ENCODE measurements at regions not wholly inside any gene's neighbourhood (a gene's known extent, or its start where the extent isn't known, plus 50 kb on each side); places are given as distances from the start of the nearest gene placed in this dataset.

DNA sequence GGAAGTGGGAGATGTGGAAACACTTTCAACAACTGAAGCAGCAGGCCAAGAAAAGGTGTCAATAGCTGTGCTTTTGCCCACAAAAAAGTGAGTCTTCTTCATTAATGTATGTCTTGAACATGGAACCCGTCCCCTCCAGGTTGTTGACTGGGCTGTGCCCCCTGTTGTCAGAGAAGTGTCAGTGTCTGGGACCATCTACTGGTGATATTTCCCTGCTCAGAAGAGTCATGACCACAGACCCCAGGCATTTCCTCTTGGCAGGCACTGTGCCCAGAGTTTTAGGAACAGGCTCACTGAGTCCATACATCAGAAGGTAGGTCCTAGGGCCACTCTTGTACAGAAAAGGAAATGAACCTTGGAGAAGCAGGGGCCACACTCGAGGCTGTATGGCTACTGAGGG is 54.8 kb upstream of the LARS2 start:
- H3K27me3 ChIP-seq (ENCODE audit: control insufficient read depth, insufficient read depth, low read length, poor library complexity, severe bottlenecking) = peaks cover 6% of the 10 kb centered on the region
- no peaks in the 10 kb centered on the region for H3K4me1 ChIP-seq (ENCODE audit: control insufficient read depth, insufficient read depth, low read length)
- TF ChIP-seq, protein P1, sequence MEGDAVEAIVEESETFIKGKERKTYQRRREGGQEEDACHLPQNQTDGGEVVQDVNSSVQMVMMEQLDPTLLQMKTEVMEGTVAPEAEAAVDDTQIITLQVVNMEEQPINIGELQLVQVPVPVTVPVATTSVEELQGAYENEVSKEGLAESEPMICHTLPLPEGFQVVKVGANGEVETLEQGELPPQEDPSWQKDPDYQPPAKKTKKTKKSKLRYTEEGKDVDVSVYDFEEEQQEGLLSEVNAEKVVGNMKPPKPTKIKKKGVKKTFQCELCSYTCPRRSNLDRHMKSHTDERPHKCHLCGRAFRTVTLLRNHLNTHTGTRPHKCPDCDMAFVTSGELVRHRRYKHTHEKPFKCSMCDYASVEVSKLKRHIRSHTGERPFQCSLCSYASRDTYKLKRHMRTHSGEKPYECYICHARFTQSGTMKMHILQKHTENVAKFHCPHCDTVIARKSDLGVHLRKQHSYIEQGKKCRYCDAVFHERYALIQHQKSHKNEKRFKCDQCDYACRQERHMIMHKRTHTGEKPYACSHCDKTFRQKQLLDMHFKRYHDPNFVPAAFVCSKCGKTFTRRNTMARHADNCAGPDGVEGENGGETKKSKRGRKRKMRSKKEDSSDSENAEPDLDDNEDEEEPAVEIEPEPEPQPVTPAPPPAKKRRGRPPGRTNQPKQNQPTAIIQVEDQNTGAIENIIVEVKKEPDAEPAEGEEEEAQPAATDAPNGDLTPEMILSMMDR (conservative IDR thresholded peaks at IDR 0.05) = no peak
- WGBS, 2 experiments (ENCODE audit: insufficient coverage in 1 of 2, insufficient read length in 1 of 2) = 81 to 100% methylated on average over 1 to 2 of the region's 2 CpGs
- no peak overlapping the region for H3K4me3 ChIP-seq (ENCODE audit: low read length)
- Mint-ChIP-seq H3K4me1 (peaks cover 13% of the 10 kb centered on the region), H3K36me3 (ENCODE audit: low read depth) (no peaks in the 10 kb centered on the region), H3K4me3 (no peak overlapping the region), H3K9me3 (no peaks in the 10 kb centered on the region), H3K27ac (no peak overlapping the region), H3K27me3 (ENCODE audit: insufficient read depth) (peaks cover 25% of the 10 kb centered on the region)
- H3K9ac ChIP-seq (ENCODE audit: extremely low read depth, low read length, poor library complexity, severe bottlenecking) = no peak overlapping the region
- H3K27ac ChIP-seq (ENCODE audit: low read depth, low read length) = no peak overlapping the region
- H3K36me3 ChIP-seq (ENCODE audit: control insufficient read depth, insufficient read depth, low read length) = no peaks in the 10 kb centered on the region
- peak; percentile 59 for DNase-seq
- no peaks in the 10 kb centered on the region for H3K9me3 ChIP-seq (ENCODE audit: control insufficient read depth, low read length)

DNA sequence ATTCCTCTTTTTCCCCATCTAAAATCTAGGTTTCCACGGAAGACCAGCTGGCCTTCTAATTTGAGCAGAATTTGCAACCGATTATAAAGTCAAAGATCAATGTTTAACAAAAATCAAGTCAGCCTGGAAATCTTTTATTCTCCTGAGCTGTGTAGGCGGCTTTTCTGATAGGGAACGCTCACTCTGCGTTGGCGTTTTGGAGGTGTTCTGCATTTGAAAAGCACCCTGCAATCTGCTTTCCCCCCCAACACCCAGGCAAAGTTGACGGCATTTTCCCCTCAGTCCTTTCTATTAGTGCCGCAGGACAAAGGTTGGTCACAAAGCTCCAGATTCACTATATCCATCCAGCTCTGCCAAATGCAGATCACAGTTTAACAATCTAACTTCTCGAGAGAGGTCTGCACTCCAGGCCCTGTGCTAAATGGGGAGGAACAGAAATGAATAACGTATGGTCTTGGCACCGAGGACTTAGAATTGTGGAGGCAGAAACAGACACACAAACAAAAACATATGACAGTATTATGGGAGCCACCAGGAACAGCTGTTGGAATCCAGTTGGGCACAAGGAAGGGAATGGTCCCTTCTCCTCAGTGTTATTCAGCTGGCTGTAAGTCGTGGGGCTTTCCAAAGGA is 50.4 kb upstream of the LARS2 start:
- no peak overlapping the region for H3K4me3 ChIP-seq (ENCODE audit: low read length)
- H3K9me3 Mint-ChIP-seq = no peaks in the 10 kb centered on the region
- no peak for DNase-seq
- no peaks in the 10 kb centered on the region for H3K36me3 Mint-ChIP-seq (ENCODE audit: low read depth)
- peaks cover 16% of the 10 kb centered on the region for H3K4me1 Mint-ChIP-seq
- no peak overlapping the region for H3K27ac ChIP-seq (ENCODE audit: low read depth, low read length)
- no peak overlapping the region for H3K27ac Mint-ChIP-seq
- H3K4me1 ChIP-seq (ENCODE audit: control insufficient read depth, insufficient read depth, low read length) = peaks cover 3% of the 10 kb centered on the region
- H3K27me3 ChIP-seq (ENCODE audit: control insufficient read depth, insufficient read depth, low read length, poor library complexity, severe bottlenecking) = peaks cover 6% of the 10 kb centered on the region
- TF ChIP-seq, protein P1 (conservative IDR thresholded peaks at IDR 0.05) = no peak
- H3K9ac ChIP-seq (ENCODE audit: extremely low read depth, low read length, poor library complexity, severe bottlenecking) = no peak overlapping the region
- H3K27me3 Mint-ChIP-seq (ENCODE audit: insufficient read depth) = peaks cover 22% of the 10 kb centered on the region
- H3K4me3 Mint-ChIP-seq = no peak overlapping the region
- no peaks in the 10 kb centered on the region for H3K36me3 ChIP-seq (ENCODE audit: control insufficient read depth, insufficient read depth, low read length)
- WGBS, 2 experiments (ENCODE audit: insufficient coverage in 1 of 2, insufficient read length in 1 of 2) = 49 to 53% methylated on average over 8 to 12 of the region's 12 CpGs
- H3K9me3 ChIP-seq (ENCODE audit: control insufficient read depth, low read length) = no peaks in the 10 kb centered on the region

Measured in endodermal cell (in vitro differentiated cells).